OCI-LY7 (cell line): ENCODE measurements at regions not wholly inside any gene's neighbourhood (a gene's known extent, or its start where the extent isn't known, plus 50 kb on each side); places are given as distances from the start of the nearest gene placed in this dataset.

Experiments
- BruUV-seq: library from RNA; stranded (reverse); fragments of 400-500 nt; replicated peaks from 2 replicates; lab custom pipeline; 2021; lab: Mats Ljungman, UMichigan
- CTCF ChIA-PET: fragments of 300-600 bp; sonication (Branson Sonifier 250); formaldehyde crosslinking; loops from one replicate; lab custom pipeline; 2022; ENCODE audit warnings: antibody characterized with exemption; ENCODE audit not compliant: unreplicated experiment; lab: Charles Lee
- POLR2A ChIA-PET: fragments of 300-600 bp; sonication (Branson Sonifier 250); formaldehyde crosslinking; loops from one replicate; lab custom pipeline; 2022; ENCODE audit warnings: antibody characterized with exemption; lab: Charles Lee
- DNase-seq: peaks from one replicate; pipeline ENCODE4 v3.0.0-alpha.2; 2015; ENCODE audit warnings: low spot score
- H2AFZ ChIP-seq: fragments of 200-600 bp; sonication (generic), shearing (Covaris generic); 2 replicates; pipeline ENCODE4 v1.6.1; 2014; ENCODE audit warnings: mild to moderate bottlenecking, antibody characterized with exemption, low read length, moderate library complexity
- H3K27ac ChIP-seq: fragments of 200-600 bp; sonication (generic); 2 replicates; pipeline ENCODE4 v1.5.1; 2014; ENCODE audit warnings: mixed run types, low read depth, mild to moderate bottlenecking, moderate library complexity, low read length, inconsistent platforms; ENCODE audit not compliant: poor library complexity, severe bottlenecking
- H3K36me3 ChIP-seq: fragments of 200-600 bp; sonication (generic); 2 replicates; pipeline ENCODE4 v1.6.1; 2014; ENCODE audit warnings: mild to moderate bottlenecking, antibody characterized with exemption, low read length, moderate library complexity, mixed read lengths; ENCODE audit not compliant: insufficient read depth
- H3K4me1 ChIP-seq: fragments of 200-600 bp; sonication (generic); 2 replicates; pipeline ENCODE4 v1.5.1; 2014; ENCODE audit warnings: mild to moderate bottlenecking, low read length; ENCODE audit not compliant: insufficient read depth, poor library complexity, severe bottlenecking
- H3K4me2 ChIP-seq: fragments of 200-600 bp; sonication (generic); 2 replicates; pipeline ENCODE4 v1.6.1; 2014; ENCODE audit warnings: mild to moderate bottlenecking, low read length
- H3K4me3 ChIP-seq: fragments of 200-600 bp; sonication (generic); 2 replicates; pipeline ENCODE4 v1.5.1; 2014; ENCODE audit warnings: mild to moderate bottlenecking, low read depth, low read length; ENCODE audit not compliant: poor library complexity, severe bottlenecking
- H3K79me2 ChIP-seq: fragments of 200-600 bp; sonication (generic); 2 replicates; pipeline ENCODE4 v1.6.1; 2016; ENCODE audit warnings: low read depth, mild to moderate bottlenecking, low read length, moderate library complexity, mixed read lengths; ENCODE audit not compliant: insufficient read depth
- H3K9me2 ChIP-seq: fragments of 200-600 bp; sonication (generic); 2 replicates; pipeline ENCODE4 v1.6.1; 2016; ENCODE audit warnings: mild to moderate bottlenecking, low read length, mixed read lengths; ENCODE audit not compliant: insufficient read depth
- H3K9me3 ChIP-seq: fragments of 200-600 bp; sonication (generic); 2 replicates; pipeline ENCODE4 v1.6.1; 2014; ENCODE audit warnings: mild to moderate bottlenecking, mixed run types, low read length, mixed read lengths
- H4K20me1 ChIP-seq: fragments of 200-600 bp; sonication (generic); 2 replicates; pipeline ENCODE4 v1.6.1; 2014; ENCODE audit warnings: mild to moderate bottlenecking, antibody characterized with exemption, low read length, moderate library complexity, mixed read lengths; ENCODE audit not compliant: insufficient read depth
- CTCF ChIP-seq: fragments of 200-600 bp; sonication (generic); conservative IDR thresholded peaks from 2 replicates; pipeline ENCODE4 v1.5.1; 2014; ENCODE audit warnings: mild to moderate bottlenecking, antibody characterized with exemption, low read length, moderate library complexity, mixed read lengths
- EZH2phosphoT487 ChIP-seq: fragments of 200-600 bp; sonication (generic); IDR thresholded peaks from 2 replicates; pipeline ENCODE4 v1.6.1; 2018; ENCODE audit warnings: low read depth, borderline replicate concordance, mild to moderate bottlenecking, mixed run types, antibody characterized with exemption, low read length, moderate library complexity, mixed read lengths
- intact Hi-C: fragments of 100-400 bp; cut with micrococcal nuclease; formaldehyde crosslinking; loops from one replicate; pipeline ENCODE4 v1.10.0; 2022; ENCODE audit not compliant: unreplicated experiment

GRCh38 chr10:43944381-43945093, 295.9 kb upstream of the ZNF32 start:
- Histone ChIP-seq H3K4me1 (peaks cover 48% of the 10 kb centered on the region), H4K20me1 (no peaks in the 10 kb centered on the region), H3K4me2 (0 out of 2 replicates have a peak overlapping the region, but pooled peaks have one; percentile 58), H3K9me3 (no peaks in the 10 kb centered on the region), H3K27ac (no peak overlapping the region), H3K36me3 (no peaks in the 10 kb centered on the region), H3K9me2 (no peaks in the 10 kb centered on the region), H2AFZ (no peak overlapping the region), H3K4me3 (no peak overlapping the region), H3K79me2 (no peaks in the 10 kb centered on the region)
- DNase-seq: no peak
- ChIA-PET POLR2A (interaction anchor here (0.8 to 1.6 kb wide), 3 partner anchors 12 to 70 kb away, joined by 3 to 5 read pairs (median 4); no protein-coding TSS in a partner anchor), CTCF (no interaction called here)
- intact Hi-C loops: no loop called here
- TF ChIP-seq CTCF (no peak), EZH2phosphoT487 (no peak)
- no TSS peak for BruUV-seq

GRCh38 chr10:43943818-43944360, 295.2 kb upstream of the ZNF32 start:
- CTCF ChIA-PET: interaction anchor here (1.5 kb wide), 1 partner anchor 30 kb away, joined by 3 read pairs; no protein-coding TSS in a partner anchor
- H3K4me3 ChIP-seq: no peak overlapping the region

More at GRCh38 chr10:43943818-43944360, 295.2 kb upstream of the ZNF32 start:
- peak overlapping the region; percentile 13 for H3K27ac ChIP-seq
- POLR2A ChIA-PET: interaction anchor here (0.6 to 4.1 kb wide), 7 partner anchors 8 to 72 kb away, joined by 3 to 31 read pairs (median 4); no protein-coding TSS in a partner anchor
- peak overlapping the region; percentile 58 for H3K4me2 ChIP-seq
- DNase-seq: no peak
- peaks cover 55% of the 10 kb centered on the region for H3K4me1 ChIP-seq
- H2AFZ ChIP-seq: peak overlapping the region; percentile 71
- no peaks in the 10 kb centered on the region for H3K9me3 ChIP-seq
- TF ChIP-seq CTCF: no peak
- no peak for TF ChIP-seq EZH2phosphoT487
- H3K9me2 ChIP-seq: no peaks in the 10 kb centered on the region
- H3K79me2 ChIP-seq: no peaks in the 10 kb centered on the region
- no peaks in the 10 kb centered on the region for H3K36me3 ChIP-seq
- H4K20me1 ChIP-seq: no peaks in the 10 kb centered on the region
- intact Hi-C loops: no loop called here
- BruUV-seq: no TSS peak
